ENCODE measurements at regions not wholly inside any gene's neighbourhood (a gene's known extent, or its start where the extent isn't known, plus 50 kb on each side); places are given as distances from the start of the nearest gene placed in this dataset.

DNA sequence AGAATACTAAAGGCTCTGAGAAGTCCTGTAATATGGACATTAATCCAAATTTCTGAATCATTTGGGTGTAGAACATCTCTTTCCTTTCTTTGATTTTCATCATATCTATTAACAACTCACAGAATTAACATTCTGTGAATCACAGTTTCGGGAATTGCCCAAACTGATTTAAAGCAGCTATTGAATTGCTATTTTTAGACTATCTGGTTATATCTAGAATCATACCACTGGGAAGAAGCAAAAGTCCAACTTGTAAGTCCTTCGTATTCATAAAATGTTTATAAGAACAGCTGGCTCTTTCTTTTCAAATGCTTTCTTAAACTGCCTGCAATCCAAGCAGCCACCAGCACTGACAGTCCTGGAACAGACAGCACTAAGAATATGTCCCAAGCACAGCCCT, 733.0 kb downstream of the NTRK3 start:
- TF ChIP-seq, protein P1, sequence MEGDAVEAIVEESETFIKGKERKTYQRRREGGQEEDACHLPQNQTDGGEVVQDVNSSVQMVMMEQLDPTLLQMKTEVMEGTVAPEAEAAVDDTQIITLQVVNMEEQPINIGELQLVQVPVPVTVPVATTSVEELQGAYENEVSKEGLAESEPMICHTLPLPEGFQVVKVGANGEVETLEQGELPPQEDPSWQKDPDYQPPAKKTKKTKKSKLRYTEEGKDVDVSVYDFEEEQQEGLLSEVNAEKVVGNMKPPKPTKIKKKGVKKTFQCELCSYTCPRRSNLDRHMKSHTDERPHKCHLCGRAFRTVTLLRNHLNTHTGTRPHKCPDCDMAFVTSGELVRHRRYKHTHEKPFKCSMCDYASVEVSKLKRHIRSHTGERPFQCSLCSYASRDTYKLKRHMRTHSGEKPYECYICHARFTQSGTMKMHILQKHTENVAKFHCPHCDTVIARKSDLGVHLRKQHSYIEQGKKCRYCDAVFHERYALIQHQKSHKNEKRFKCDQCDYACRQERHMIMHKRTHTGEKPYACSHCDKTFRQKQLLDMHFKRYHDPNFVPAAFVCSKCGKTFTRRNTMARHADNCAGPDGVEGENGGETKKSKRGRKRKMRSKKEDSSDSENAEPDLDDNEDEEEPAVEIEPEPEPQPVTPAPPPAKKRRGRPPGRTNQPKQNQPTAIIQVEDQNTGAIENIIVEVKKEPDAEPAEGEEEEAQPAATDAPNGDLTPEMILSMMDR (conservative IDR thresholded peaks at IDR 0.05; ENCODE audit: low read depth, low read length), result no peak
- no peak overlapping the region for H3K4me3 ChIP-seq (ENCODE audit: low read depth, low read length)
- no peak for DNase-seq (ENCODE audit: low read depth)

GRCh38 chr15:87522997-87523396, 733.5 kb downstream of the NTRK3 start:
- no peak overlapping the region for H3K4me3 ChIP-seq (ENCODE audit: low read depth, low read length)
- TF ChIP-seq, protein P1 (conservative IDR thresholded peaks at IDR 0.05; ENCODE audit: low read depth, low read length), result no peak
- DNase-seq (ENCODE audit: low read depth), result no peak

GRCh38 chr15:87518957-87519356, 737.6 kb downstream of the NTRK3 start:
- no peak overlapping the region for H3K4me3 ChIP-seq (ENCODE audit: low read depth, low read length)
- TF ChIP-seq, protein P1 (conservative IDR thresholded peaks at IDR 0.05; ENCODE audit: low read depth, low read length), result peak; percentile 17
- no peak for DNase-seq (ENCODE audit: low read depth)

- no peak for DNase-seq (ENCODE audit: low read depth)
- TF ChIP-seq, protein P1 (conservative IDR thresholded peaks at IDR 0.05; ENCODE audit: low read depth, low read length), result no peak
- no peak overlapping the region for H3K4me3 ChIP-seq (ENCODE audit: low read depth, low read length)
Measured at GRCh38 chr15:87508086-87508485, 748.5 kb downstream of the NTRK3 start.

DNA sequence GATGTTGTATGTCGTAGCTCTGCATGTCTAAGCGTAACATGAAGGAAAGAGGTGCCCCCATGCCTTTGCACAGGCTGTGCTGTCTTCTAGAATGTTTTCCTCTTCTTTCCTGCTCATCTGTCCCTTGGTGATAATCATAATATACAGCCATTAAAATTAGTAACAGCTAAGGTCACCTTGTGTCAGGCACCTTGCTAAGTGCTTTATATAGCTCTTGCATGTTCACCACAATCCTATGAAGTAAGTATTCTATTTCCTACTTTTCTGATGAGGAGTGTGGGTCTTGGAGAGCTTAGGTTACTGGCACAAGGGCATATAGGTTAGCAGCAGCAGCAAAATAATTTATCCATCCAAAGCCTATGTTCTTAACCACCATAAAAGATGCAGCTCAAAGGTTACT, 754.4 kb downstream of the NTRK3 start:
- TF ChIP-seq, protein P1 (conservative IDR thresholded peaks at IDR 0.05; ENCODE audit: low read depth, low read length), result no peak
- DNase-seq (ENCODE audit: low read depth), result no peak
- H3K4me3 ChIP-seq (ENCODE audit: low read depth, low read length), result no peak overlapping the region

GRCh38 chr15:87500240-87500639, 756.3 kb downstream of the NTRK3 start:
- DNase-seq (ENCODE audit: low read depth), result no peak
- TF ChIP-seq, protein P1 (conservative IDR thresholded peaks at IDR 0.05; ENCODE audit: low read depth, low read length), result no peak
- no peak overlapping the region for H3K4me3 ChIP-seq (ENCODE audit: low read depth, low read length)

GRCh38 chr15:87498560-87498959, 758.0 kb downstream of the NTRK3 start:
- DNase-seq (ENCODE audit: low read depth), result no peak
- TF ChIP-seq, protein P1 (conservative IDR thresholded peaks at IDR 0.05; ENCODE audit: low read depth, low read length), result no peak
- no peak overlapping the region for H3K4me3 ChIP-seq (ENCODE audit: low read depth, low read length)
